GM21717 (cell line): ENCODE measurements at regions not wholly inside any gene's neighbourhood (a gene's known extent, or its start where the extent isn't known, plus 50 kb on each side); places are given as distances from the start of the nearest gene placed in this dataset.

ENCODE experiments used
- ATAC-seq: cut with Tn5 transposase; IDR thresholded peaks from one replicate; pipeline ENCODE4 v1.9.1; 2021; ENCODE audit warnings: mild to moderate bottlenecking, moderate library complexity; ENCODE audit not compliant: unreplicated experiment

DNA sequence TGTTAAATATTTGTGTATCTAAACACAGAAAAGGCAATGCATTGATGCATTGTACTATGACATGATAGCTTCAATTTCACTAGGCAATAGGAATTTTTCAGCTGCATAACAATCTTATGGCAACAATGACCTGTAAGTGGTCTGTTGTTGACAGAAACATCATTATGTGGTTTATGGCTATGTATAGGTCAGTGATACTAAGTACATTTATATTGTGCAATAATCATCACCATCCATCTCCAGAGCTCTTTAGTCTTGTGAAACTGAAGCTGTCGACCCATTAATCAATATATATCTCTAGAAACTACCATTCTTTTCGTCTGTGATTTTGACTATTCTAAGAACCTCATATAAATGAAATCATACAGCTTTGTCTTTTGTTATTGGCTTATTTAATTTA lies 200.1 kb upstream of the ZNF717 start:
- ATAC-seq = no peak

- ATAC-seq = no peak
Observed at GRCh38 chr3:76010252-76010651, 224.9 kb upstream of the ZNF717 start.

DNA sequence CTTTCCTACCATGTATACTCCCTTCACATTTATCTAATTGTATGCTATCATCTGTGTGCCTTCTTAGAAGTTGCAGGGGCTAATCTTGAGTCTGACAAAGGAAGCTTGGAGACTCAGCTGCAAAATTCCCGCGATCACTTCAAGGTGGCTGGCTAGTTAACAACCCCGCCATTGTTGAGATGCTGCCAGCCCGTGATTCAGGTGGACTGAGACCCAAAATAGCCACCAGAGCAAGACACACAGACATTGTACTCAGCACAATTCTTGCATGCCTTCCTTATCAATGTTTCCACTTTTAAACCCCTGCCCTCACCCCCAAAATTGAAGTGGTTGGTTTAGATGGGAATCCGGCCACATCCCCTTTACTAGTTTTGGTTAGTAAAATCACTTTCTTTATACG lies 225.8 kb upstream of the ZNF717 start:
- no peak for ATAC-seq

DNA sequence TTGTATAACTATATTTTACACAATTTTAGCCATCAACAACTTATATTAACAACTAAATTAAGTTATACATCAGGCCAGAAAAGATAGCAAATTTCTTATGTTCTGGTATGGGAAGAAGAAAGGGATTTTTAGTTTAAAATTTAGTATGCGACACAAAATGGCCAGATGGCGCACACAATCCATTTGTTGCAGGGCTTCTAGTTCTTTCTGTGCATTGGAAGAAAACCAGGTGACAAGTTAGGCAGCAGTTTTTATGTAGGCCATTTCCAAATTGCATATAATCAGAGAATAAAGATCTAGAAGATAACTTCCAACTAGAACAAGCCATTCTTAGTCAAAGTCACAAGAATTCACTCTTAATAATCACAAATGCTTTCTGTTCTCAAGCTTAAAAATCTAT lies 230.1 kb upstream of the ZNF717 start:
- ATAC-seq = no peak

GRCh38 chr3:76016111-76016510 lies 230.8 kb upstream of the ZNF717 start:
- ATAC-seq = no peak

- no peak for ATAC-seq
Observed at GRCh38 chr3:76016769-76017439, 231.6 kb upstream of the ZNF717 start.

- ATAC-seq = no peak
Observed at GRCh38 chr3:76021376-76021775, 236.0 kb upstream of the ZNF717 start.

DNA sequence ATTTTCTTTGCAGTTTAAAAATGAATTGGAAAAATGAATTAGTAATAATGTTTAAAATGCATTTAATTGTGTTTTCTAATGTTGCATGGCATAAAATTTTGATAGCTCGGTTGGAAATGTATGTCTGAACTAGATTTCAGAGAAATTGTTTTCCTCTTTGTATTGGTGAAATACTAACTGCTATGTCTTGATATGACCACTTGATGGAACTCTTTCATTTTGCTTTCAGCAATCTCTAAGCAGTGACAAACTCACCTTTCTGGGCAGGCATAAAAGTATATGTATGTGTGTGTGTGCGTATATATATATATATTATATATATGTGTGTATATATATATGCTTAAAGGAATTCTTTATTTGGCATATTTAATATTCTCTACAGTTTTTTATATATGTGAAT lies 239.3 kb upstream of the ZNF717 start:
- ATAC-seq = no peak

- no peak for ATAC-seq
Observed at GRCh38 chr3:76025561-76025960, 240.2 kb upstream of the ZNF717 start.

- ATAC-seq = no peak
Observed at GRCh38 chr3:76026379-76026778, 241.0 kb upstream of the ZNF717 start.

GRCh38 chr3:76028774-76029173 lies 243.4 kb upstream of the ZNF717 start:
- ATAC-seq = no peak

- ATAC-seq = no peak
Observed at GRCh38 chr3:76034649-76035048, 249.3 kb upstream of the ZNF717 start.

DNA sequence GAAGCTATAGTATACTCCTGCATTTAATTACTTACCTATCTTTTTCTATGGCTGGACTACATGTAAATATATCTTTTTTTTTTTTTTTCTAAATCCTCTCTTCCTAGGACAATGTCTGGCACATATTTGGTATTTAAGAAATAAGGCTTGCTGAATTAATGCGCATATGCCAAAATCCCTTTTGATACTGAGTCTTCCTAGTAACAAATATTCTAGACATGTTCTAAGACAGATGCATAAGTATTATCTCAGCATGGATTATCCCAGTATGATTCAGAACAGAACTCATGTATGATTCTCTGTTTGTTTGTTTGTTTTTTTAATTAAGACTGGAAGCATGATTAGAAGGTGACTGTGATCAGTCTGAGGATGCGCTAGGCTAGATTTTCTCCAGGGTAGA lies 249.8 kb upstream of the ZNF717 start:
- ATAC-seq = no peak

- ATAC-seq = no peak
Observed at GRCh38 chr3:76038949-76039348, 253.6 kb upstream of the ZNF717 start.

DNA sequence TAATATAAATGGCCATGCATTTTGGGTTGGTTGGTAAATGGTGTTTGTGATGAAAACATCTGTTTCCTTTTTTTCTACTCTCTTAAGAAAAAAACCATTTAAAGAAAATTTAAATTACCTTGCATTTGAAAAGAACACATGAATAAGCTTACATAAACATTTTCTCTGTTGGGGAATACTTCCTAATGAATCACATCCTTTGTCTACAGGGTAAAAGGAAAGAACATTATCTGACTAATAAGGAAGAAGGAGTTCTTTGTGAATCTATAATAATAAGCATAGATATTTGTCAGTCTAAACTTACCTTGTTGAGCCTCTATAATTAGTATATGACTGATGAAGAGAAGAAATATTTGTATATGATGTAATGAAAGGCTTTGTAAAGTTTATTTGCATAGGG lies 254.1 kb upstream of the ZNF717 start:
- ATAC-seq = no peak

DNA sequence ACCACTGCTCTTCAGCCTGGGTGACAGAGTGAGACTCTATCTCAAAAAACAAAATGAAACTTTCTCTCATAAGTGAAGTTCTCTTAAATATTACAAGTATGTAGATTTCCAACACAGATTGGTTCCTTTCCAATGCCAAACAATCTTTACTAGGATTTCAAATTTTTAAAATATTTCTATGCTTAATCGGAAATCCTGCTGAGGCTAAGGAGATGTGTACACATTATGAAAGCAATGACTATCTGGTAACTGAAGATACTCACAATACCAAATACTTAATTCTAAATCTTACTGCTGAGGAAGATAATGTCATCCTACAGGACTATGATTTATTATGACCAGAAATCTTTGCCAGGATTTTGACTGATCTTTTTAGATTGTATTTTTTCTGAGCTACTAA lies 255.6 kb upstream of the ZNF717 start:
- no peak for ATAC-seq

DNA sequence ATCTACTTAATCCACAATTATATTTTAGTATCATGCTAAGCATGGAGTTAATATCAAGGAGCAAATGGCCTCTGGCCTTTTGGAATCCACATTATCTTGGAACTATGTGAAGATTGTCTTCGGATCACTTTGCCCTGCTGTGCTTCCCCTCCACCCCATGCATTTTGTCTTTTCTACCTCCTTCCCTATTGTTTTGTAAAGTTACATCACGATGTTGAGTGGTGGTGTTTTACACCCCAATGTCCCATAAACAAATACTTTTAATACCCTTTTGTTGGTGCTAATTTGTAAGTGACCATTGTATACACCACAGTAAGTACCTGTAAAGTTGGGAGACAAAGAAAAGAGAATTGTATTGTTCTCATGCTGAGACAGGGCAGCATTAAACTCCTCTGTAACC lies 258.4 kb upstream of the ZNF717 start:
- ATAC-seq = no peak

DNA sequence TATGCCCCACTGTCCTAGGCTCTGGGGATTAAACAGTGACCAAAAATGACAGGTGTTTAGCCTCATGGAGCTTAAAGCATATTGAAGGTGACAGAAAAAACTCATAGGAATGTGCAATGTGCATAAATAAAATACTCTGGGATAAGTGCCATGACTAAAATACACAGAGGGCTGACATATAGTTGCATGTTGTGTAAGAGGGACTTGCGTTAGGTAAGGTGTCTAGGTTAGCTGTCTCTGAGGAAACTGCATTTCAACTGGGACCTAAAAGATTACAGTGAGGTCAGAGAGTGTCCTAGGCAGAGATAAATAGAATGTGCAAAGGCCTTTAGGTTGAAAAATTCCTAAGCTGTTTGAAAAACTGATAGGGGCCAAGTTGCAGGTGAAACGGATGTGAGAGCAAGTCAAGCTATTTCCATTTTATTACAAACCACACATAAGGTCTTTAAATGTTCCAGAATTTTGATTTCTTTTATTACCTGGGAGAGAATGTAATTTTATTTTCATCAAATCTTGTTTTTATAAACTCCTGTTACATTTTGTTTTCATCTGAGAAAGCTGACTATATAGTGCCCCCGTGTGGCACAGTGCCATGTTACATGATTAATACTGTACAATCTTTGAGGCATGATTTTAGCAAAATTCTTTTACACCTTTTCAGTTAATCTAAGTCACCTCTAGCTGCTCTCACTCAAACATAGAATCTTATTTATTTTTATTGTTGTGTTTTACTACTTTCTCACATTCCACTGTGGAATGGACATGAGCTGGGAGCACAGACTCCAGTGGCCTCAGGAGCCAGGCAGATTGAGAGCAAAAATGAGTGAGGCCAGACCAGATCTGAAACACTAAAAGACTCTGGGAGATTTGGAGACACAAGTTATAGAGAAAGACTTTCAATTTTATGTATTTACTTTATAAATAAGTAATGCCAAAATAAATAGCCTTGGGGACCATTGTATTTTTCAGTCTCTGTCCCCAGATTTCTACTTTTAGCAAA lies 259.6 kb upstream of the ZNF717 start:
- ATAC-seq = no peak

GRCh38 chr3:76047368-76047767 lies 262.0 kb upstream of the ZNF717 start:
- no peak for ATAC-seq

DNA sequence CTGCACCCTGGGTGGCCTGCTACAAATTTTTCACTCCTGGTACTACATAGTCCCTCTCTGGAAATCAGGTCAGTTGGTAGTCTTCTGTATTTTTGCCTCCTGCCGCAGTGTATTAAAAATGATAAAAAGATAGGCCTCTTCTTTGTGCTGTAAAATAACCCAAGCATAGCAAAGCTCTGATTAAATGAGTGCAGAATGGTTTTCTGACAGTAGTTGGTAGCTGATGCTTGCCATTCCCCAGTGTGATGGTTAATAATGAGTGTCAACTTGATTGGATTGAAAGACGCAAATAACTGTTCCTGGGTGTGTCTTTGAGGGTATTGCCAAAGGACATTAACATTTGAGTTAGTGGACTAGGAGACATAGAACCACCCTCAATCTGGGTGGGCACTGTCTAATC lies 264.4 kb upstream of the ZNF717 start:
- no peak for ATAC-seq

DNA sequence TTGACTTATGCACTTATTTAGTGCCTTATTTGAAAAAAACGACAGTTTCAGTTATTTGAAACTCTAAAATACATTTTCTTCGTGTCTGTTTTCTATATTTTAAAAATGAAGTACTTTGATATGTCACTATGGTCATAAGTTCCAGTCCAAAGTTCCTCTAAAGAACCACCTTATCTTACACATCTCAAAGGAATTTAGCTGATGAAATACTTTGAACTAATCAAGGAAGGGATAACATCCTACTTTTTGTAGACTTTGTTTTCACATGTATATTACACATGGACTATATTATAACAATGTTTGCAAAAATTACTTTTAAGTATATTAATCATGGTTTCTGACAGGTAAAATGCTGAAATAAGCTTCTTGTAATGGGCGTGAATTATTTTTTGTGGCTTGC lies 265.8 kb upstream of the ZNF717 start:
- no peak for ATAC-seq

GRCh38 chr3:76054404-76054803 lies 269.1 kb upstream of the ZNF717 start:
- no peak for ATAC-seq
